Occipital lobe (tissue), 1 donor: ENCODE measurements at regions not wholly inside any gene's neighbourhood (a gene's known extent, or its start where the extent isn't known, plus 50 kb on each side); places are given as distances from the start of the nearest gene placed in this dataset.
"Not testable (repeated sequence)": the region's sequence is repeated elsewhere in the genome, so short reads cannot be mapped to it uniquely, and the experiment has no call there.

Experiments
- DNase-seq: peaks from one replicate; lab custom pipeline; 2025; lab: John Stamatoyannopoulos, UW

DNA sequence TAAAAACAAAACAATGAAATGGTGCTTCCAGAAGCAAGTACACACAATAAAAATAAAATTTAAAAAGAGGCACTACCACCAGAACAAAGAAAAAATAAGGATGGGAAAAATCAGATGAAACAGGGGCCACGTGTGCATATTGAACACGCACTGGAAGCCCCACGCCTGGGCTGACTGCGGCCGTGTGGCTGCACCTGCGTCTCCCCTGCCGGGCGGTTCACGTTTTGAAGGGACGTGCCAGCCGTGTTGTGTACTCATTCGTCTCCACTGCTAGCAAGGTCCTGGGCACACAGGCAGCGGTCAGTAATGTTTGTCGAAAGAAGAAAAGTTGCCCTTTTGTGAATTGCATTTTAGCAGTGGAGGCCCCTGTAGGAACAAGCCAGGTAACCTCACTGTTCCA, 255.9 kb upstream of the RNF32 start:
- no peak for DNase-seq

DNA sequence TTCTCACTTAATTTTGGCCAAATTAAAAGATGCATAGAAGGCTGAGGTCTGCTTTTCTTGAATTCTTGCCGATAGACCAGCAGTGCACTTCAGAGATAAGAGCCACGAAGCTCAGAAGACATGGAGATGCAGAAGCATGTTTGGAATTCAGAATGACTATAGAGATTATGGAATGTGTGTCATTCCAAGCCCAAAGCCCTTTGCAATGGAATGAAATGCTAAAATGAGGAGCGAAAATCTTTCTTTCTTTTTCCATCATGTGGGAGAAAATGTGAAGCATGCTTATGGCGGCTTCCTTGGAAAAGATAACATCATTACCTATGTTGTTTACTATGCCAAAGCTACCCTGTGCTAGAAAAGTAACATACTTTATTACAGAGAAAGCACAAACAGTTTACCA, 257.0 kb upstream of the RNF32 start:
- no peak for DNase-seq

DNA sequence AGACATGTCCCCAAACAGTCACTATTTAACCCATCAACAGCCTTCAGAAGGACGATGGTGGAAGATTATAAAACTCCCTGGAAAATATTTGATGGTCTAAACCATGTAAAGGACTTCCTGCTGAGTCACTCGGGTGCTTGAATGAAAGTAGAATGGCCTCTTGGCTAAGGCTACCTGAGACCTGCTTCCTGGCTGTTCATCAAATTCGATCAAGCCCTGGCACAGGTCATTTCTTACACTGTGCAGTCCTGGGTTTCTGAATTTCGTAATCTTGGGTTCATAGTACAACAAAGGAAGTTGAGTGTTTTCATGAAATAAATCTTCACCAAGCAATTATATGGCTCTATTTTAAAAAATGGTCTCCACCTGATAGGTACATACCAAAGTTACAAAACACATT, 260.3 kb upstream of the RNF32 start:
- no peak for DNase-seq

DNA sequence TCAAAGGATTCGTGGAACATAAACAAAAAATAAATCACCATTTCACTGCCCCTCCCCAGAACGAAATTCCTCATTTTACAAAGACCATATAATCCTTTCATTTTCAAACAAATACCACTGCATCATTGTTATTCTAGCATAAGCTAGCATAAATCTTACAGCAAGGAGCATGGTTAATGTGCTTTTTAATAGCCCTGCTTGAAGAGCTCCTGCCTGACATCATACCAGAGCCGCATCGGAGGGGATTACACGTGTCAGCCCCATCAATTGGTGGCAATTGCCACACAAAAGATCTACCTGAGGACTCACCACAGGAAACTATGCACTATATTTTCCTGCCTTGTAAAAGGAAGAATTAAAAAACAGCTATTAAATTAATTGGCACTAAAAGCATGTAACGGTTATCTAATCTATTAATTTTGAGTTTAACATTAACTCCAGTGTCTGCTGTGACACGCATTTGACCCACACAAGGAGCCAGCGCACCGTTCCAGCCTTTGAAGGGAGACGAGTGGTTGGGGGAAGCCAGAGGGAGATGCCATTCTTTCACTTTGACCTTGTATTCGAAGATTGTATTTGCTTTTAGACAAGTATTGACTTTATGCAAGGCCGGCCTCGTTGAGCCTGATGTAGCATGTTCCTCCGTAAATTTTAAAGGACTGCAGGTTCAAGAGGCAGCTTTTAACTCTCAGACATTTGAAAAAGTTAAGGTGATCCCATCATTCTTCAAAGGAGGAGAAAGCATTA, 261.1 kb upstream of the RNF32 start:
- no peak for DNase-seq

DNA sequence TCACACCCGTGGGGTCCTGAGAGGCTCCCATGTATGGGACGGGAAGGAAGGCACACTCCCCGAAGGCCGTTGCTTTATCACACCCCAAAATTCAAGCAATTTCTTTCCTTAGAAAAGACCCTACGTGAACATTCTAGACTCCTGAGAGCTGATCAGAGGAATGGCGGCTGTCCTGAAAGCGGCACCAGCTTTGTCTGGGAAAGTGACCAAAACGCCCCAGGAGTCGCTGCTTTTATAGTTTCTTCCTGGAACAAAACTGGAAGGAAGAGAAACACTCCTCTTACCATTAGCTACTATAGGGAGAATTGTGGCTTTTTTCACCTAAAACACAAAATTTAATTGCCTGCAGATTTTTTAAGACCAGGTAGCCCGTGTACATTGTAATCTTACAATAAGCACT, 261.8 kb upstream of the RNF32 start:
- no peak for DNase-seq

DNA sequence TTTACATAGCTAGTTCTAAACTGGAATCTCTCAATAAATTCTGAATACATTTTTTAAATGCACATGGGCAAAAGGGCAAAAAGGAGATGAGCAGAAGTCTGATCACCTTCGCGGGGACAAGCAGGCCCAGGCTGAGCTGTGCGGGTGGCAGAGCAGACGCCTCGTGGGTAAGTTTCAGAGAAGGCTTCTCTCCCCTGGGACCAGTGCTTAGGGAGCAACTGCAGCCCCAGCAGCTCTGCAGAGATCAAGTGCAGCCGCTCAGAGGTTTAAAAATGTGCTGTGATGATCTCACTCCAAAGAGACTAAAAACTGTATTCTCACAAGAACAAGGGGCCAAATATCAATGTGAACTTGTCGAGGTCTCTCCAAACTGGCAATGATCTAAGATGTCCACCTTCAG, 264.3 kb upstream of the RNF32 start:
- DNase-seq = no peak

DNA sequence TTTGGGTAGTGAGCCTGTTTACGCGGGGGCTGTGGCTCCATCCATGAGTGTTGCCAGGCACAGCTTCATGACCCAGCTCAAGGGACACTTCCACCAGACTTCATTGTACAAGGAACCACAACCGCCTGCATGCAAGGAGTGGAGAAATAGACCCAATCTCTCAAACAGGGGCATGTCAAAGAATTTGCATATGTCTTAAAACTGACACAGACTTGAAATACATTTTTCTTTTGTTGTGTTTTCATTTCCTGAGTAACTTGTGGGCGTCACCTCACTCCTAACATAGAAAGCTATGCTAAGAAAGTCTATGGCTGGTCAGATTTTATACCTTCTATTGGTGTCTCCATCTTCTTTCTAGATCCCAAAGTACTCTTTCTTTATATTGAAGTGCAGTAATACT, 266.2 kb upstream of the RNF32 start:
- no peak for DNase-seq

DNA sequence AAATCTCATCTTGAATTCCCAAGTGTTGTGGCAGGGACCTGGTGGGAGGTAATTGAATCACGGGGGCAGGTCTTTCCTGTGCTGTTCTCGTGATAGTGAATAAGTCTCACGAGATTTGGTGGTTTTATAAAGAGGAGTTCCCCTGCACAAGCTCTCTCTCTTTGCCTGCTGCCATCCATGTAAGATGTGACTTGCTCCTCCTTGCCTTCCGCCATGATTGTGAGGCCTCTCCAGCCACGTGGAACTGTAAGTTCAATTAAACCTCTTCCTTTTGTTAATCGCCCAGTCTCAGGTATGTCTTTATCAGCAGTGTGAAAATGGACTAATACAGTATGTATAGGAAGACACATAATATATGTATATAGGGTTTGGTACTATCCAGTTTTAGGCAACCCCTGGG, 270.6 kb upstream of the RNF32 start:
- not testable (repeated sequence) for DNase-seq

DNA sequence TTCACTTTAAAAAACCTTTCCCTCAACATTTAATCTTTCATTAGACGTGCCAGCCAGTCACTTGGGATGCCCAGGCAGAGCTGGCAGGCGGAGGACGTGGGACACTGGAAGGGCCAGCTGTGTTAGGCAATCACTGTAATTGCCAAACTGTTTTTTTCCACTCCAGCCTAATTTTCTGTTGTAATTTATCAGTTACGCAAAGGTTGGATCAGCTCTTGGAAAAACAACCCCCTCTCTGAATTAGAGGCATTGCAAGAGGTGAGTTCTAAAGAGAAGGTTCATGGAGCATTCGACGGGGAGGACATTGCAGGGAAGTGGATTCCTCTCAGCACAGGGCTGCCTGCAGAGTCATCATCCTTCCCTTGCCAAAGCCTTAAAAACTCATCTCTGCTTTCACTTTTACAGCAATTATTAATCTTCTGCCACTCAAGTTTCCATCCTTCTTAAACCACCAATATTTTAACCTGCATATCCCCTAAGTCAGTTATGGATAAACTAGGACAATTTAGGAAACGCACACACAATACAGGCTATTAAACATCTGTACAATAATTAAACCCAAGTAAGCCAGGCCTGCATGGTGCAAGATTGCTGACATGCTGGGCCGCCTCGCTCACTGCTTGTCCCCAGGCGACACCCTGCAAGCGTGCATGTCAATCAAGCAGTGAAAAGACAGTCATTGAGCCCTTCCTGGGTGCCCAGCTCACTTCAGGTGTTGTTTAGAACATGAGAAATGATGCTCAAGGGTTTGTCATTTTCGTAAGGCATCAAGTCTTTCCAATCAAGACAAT, 272.3 kb upstream of the RNF32 start:
- DNase-seq = no peak

DNA sequence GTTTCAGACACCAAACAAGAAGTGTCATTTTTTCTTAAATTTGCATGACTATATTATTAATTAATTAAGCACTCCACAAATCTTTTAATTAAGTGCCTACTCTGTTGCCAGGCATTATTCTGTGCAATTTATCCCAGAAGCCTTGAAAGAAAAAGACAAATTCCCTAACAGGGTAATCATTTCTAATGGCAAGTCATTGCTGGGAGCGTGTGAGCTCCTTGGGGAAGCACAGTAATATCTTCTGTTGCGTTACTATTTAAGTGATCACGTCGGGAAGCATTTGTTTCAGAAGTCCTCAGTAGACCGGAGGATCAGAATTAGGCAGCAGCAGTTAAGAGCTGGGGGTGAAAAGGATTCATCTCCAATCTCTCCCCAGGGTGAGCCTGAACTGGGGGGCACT, 276.8 kb upstream of the RNF32 start:
- DNase-seq = no peak

DNA sequence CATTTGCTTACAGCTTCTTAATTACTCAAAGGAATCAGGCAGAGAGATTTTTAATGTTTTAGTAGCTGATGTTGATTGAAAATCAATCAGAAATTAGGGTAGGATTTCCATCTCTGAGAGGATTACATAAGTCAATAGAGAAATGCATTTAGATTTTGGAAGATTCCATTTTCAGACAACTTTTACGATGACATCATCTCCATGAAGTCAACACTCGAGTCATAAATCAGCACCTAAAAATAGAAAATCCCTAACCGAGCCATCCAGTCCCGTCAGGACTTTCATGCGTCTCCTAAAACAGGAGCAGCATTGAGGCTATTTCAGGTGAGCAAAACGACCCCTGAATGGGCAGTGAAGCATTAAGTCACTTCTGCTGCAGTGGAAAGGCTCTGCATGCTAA, 279.7 kb upstream of the RNF32 start:
- DNase-seq = no peak

DNA sequence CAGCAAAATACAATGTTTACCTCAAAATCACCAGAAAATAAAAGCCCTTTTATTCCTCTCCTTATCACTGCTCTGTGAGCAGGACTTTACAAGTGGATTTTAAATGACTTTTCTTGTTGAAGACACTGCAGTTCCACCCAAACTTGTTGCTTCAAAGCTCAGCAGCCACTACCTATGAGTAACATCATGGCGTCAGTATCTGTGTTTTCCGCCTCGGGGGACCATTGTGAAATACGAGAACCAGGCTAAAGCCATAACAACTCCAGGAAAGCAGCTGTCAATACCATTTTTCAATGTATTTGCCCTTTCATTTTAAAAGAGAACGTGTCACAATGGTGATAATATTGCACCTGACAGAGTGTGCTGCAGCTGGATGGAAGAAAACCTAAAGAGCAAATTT, 284.0 kb upstream of the RNF32 start:
- no peak for DNase-seq

DNA sequence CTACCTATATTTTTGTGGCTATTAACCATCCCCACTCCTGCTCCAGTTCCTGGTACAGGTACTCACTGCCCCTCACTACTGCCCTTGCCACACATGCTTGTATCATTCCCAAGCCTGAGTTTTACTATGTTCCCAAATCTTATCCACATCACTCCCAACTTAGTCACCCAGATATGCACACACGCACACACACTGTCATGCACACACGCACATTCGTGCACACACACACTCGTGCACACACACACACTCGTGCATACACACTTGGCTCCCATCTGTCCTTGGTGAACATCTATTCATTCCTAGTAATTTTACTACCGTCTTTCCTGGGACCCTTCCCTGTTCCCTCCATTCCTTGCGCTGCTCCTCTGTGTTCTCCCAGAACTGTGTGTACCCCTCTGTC, 287.2 kb upstream of the RNF32 start:
- no peak for DNase-seq

DNA sequence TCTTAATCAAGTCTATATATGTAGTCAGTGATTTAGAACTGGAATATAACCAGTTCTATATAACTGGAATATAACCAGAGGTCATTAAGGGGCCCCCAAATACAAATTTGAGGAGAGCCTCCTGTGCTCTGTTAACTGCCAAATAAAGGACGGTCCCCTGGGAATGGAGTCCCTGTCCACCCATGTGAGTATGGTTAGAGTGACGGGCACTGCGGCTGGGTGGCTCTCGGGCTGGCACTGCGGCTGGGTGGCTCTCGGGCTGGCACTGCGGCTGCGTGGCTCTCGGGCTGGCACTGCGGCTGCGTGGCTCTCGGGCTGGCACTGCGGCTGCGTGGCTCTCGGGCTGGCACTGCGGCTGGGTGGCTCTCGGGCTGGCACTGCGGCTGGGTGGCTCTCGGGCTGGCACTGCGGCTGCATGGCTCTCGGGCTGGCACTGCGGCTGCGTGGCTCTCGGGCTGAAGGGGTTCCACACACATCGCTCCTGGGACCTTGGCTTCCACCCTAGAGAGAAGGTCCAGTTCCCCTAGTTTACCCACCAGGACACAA, 292.8 kb upstream of the RNF32 start:
- not testable (repeated sequence) for DNase-seq

DNA sequence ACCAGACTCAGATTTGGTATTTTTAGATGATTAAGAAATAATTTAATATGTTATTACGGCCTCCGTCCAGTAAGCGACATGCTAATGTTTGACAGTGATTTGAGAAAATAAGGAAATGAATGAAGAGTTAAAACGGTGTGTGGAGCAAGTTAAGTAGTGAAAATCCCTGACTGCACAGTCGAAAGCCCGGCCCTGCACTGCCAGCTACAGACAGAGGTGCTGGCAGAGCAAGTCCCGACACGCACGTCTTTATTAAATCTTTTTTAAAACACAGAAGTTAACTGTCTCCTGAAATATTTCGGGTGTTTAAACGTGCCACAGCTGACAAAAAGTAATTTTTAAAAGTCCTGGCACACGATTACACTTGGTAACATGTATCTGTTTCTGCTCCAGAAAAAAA, 293.4 kb upstream of the RNF32 start:
- DNase-seq = no peak

DNA sequence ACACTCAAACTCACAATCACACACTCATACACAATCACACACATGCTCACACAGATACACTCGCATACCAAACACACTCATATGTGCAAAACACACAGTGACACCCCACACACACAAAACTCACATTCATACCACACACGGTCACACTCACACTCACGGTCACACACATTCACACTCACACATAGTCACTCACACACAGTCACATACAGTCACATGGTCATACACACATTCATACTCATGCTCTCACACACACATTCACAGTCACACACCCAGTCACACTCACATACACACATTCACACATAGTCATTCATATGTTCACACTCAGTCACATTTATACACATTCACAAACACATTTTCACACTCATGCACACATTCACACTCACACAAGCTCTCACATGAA, 296.0 kb upstream of the RNF32 start:
- no peak for DNase-seq

DNA sequence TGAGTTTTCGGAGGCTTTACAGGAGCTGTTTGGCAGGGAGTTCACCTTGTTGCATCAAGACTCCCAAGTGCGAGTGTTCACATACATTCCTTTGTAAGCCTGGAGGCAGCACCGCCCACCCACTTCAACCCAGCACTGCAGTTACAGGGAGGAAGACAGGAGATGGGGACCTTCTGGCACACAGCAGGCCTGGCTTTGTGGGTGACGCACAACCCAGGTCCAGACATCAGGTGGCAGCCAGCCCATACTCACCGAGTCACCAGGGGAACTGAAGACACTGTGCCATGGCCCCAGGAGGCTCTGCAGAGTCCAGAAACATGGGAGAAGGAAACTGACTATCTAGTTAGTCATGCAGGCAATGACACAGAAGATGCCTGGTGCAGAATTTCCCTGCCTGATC, 305.9 kb upstream of the RNF32 start:
- no peak for DNase-seq

DNA sequence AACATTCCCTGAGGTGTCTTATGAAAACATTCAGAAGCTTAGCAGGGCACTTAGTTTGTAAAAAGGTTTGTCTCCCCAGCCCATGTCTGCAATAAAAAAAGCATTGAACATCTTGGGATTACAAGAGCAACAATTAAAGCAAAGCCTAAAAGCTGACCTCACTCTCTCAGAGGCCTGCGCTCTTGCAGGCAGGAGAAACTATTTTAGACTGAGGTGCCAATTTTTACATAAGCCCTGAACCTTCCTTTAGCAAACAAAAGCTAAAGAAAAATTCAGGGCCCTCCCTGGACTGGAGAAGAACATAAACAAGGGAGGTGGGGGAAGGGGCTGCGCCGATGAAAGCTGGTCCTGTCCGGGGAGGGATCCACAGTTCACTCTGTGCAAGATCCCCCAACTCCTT, 312.7 kb upstream of the RNF32 start:
- no peak for DNase-seq

DNA sequence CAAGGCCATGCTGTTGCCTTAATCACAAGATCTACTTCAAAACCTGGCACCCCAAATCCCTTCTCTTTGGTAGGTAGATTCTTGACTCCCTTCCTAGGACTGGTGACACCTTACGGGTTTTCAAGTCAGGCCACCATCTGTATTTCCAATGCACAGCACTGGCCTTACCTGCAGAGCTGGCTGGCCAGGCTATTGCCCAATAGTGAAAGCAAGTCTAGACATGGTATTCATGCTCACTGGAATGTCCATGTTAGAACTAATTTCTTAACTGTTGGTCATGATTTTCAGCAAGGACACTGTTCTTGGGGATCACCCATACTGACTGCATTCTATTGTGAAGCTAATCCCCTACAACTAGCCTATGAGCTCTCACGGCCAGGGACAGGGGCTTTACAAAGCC, 313.1 kb upstream of the RNF32 start:
- no peak for DNase-seq

DNA sequence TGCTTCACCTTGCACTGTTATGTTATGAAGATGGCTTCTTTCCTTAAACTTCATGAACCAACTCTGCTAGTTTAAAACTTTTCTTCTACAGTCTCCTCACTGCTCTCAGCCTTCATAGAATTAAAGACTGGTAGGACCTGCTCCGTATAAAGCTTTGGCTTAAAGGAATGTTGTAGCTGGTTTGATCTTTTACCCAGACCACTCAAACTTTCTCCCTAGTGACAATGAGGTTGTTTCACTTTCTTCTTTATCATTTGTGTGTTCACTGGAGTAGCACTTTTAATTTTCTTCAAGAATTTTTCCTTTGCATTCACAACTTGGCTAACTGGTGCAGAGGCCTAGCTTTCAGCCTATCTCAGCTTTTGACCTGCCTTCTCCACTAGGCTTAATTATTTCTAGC, 316.4 kb upstream of the RNF32 start:
- DNase-seq = no peak

DNA sequence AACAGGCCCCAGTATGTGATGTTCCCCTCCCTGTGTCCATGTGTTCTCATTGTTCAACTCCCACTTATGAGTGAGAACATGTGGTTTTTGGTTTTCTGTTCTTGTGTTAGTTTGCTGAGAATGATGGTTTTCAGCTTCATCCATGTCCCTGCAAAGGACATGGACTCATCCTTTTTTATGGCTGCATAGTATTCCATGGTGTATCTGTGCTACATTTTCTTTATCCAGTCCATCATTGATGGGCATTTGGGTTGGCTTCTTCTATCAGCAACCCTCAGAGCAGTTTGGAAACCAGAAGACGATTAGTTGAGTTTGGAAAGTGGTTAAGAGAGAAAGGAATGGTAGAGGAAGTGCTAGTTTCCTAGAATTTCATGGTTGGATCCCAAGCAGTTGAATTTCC, 319.1 kb upstream of the RNF32 start:
- DNase-seq = not testable (repeated sequence)

DNA sequence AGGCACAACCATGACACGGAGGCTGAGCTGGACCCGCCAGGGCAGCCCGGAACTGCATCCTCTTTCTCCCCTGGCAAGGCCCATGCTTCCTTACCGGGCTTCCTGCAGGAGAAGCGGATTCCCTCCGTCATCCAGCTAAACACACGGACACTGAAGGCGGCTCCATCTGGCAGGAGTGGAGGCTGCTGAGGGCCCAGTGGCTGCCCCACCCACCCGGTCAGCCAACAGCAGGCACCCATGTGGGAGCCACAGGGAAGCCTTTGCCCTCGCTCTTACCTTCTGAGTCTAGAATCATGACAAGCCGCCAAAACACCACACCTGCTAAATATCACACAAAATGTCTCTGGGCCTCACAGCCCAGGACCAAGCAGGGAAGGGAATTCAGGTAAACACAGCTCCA, 321.6 kb upstream of the RNF32 start:
- DNase-seq = no peak

DNA sequence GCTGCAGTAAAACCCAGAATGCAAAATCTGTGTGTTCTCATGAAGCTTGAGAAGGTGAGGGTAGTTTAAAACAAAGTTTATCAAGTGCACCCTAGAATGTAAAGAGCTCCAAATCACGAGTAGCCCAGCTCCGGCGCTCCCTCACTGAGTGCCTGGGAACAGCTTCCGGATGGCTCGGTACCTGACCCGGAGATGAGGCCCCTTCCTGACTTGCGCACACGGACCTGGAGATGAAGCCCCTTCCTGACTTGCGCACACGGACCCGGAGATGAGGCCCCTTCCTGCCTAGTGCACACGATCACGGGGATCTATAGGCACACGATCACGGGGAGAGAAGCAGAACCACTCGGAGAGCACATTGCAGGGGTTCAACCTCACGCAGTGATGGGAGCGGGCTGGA, 322.1 kb upstream of the RNF32 start:
- no peak for DNase-seq
